GM18517 (cell line): ENCODE measurements at regions not wholly inside any gene's neighbourhood (a gene's known extent, or its start where the extent isn't known, plus 50 kb on each side); places are given as distances from the start of the nearest gene placed in this dataset.

ENCODE experiments used
- ATAC-seq: cut with Tn5 transposase; IDR thresholded peaks from one replicate; pipeline ENCODE4 v1.9.1; 2021; ENCODE audit warnings: mild to moderate bottlenecking, moderate library complexity; ENCODE audit not compliant: unreplicated experiment

DNA sequence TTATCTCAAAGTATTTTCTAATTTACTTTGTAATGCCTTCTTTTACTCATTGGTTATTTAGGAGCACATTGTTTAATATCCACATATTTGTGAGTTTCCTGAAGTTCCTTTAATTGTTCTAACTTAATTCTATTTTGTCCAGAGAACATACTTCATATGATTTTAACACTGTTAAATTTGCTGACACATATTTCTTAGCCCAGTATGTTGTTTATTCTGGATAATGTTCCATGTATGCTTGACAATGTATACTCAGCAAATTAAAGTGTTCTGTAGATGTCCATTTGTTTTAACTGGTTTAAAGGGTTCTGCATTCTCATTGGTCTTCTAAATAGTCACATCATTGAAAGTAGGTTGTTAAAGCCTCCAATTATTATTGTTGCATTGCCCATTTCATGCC lies 643.7 kb upstream of the NR5A2 start:
- ATAC-seq: no peak

- no peak for ATAC-seq
Measured at GRCh38 chr1:199394856-199395255, 632.7 kb upstream of the NR5A2 start.

DNA sequence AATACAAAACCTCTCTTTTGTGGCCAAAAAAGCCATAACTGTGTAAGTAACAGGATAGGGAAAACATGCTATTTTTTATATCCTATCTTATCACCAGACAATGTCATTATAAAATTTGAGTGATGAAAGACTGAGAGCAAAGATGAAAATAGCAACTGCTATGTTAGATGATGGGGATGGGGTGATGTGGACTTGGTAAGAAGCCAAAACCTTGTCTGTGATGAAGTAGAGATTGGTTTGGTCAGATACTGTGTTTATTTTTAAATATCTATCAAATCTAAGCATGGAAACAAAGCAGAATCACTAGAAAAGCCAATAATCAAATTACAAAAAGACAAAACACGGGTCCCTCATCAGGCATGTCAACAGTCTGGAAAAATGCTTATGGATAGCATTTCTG lies 631.1 kb upstream of the NR5A2 start:
- ATAC-seq: no peak

- peak; percentile 76 for ATAC-seq
Measured at GRCh38 chr1:199399996-199400724, 627.4 kb upstream of the NR5A2 start.

DNA sequence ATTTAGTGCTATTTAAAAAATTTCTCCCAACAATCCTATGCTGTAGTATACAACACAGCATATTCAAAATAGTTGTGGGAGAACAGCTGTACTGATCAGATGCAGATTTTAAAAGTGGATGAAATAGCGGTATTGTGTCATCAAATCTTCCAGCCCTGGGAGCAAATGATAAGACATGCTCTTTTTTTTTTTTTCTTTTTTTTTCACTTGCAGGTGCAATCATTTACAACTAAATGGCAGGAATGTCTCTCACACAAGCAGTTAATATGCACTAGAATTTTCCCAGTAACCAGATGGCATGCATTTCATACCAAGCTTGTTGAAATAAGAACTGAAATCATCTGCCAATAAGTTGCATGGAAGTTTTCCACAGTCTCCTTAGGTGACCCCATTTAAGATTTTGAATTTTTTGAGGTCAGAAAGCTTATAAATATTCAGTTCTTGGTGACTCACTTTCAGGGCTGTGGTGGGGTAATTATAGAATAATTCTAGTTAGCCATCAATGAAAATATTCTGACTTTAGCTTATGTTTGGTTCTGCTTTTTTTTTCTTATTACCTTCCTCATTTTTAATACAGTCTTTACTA lies 623.9 kb upstream of the NR5A2 start:
- no peak for ATAC-seq

GRCh38 chr1:199404191-199404590 lies 623.3 kb upstream of the NR5A2 start:
- no peak for ATAC-seq

- ATAC-seq: no peak
Measured at GRCh38 chr1:199404976-199405375, 622.5 kb upstream of the NR5A2 start.

DNA sequence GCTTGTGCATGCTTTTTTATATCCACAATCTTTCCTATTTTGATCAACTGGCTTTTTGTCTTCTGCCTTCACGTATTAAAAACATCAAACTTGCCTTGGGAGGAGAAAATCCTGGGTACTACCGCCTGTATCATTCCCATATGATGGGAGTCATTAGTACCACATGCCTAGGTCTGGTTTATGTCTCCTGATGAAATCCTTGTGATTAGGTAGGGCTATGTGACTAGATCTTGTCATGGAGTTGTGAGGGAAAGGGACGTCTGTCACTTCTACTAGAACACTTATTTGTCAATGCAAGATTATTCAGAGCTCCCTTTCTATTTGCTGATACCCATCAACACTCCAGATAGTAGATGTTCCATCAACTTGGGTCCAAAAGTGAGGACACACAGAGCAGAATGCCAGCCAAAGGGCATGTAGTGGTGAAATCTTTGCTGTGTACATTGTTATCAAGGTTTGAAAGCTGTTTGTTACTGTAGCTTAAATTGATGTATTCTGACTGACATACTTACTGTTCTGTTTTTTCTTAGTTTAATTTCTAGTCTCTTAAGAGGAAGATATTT lies 621.8 kb upstream of the NR5A2 start:
- ATAC-seq: no peak

DNA sequence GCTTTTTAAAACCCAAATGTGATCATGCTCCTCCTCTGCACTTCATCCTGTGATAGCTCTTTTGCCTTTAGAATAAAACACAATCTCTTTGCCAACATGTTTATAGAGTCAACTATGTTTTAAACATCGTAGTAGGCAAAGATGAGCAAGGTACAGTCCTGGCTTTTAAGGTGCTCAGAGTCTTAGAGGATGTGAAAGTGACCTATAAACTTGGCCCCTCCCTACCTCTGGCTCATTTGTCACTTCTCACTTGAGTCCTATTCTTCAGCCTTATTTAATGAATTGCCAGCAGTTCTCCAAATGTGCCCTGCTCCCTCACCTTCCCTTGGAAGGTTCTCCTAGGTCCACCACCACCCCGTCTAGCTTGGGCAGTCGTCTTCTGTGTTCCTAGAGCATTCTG lies 617.0 kb upstream of the NR5A2 start:
- no peak for ATAC-seq

DNA sequence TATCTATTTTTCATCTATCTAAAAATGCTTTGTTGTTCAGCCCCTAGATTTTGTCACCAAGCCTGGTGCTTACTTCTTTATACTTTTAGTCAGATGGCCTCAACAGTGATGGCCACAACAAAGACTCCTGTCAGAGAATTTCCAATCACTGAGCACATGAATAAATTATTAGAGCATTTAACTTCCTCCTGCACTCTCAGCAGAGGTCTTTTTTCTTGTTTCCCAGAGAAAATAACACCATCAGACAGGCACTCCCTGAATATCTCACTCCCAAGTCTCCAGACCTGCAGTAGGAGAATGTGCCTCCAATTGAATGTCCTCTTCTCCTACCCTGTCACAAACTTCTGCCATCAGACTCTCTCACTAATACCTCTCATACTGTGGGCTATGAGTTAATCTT lies 616.0 kb upstream of the NR5A2 start:
- ATAC-seq: no peak

DNA sequence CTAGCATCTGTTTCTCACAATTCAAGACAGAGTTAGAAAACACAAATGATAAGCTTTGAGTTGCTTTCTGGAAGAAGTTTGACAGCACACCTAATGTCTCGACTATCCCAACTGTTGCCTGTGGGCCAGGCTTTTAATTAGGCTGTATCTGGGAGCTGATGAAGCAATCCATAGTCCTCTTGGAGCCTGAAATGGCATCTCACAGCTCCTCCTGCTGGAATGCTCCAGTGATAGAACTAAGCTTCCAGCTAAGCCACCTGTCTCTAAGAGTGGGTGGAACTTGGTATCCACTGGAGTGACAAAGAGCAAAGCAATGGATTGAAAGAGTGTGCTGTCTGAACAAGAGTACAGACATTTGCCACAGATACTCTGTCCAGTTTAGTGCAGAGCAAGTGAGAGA lies 605.3 kb upstream of the NR5A2 start:
- ATAC-seq: no peak

- no peak for ATAC-seq
Measured at GRCh38 chr1:199447906-199448305, 579.6 kb upstream of the NR5A2 start.

DNA sequence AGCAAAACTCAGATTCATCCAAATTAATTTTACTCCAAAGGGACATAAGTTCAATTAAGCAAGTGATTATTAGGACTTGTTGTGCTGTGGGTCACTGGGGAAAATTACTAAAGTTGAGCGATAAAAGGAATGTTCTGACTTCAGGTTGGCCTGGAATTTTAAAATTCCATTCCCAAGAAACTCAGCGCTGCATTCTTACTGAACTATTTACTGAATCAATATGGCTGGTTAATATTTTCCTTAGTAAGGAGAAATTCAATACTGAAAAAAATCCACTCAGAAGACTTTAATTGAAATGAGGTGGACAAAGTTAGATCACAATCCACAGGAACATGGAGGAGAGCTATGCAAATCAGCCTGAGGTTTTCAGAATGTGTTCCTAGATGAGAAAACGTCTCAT lies 578.9 kb upstream of the NR5A2 start:
- ATAC-seq: no peak

GRCh38 chr1:199449221-199449620 lies 578.3 kb upstream of the NR5A2 start:
- ATAC-seq: no peak

GRCh38 chr1:199449681-199450080 lies 577.8 kb upstream of the NR5A2 start:
- ATAC-seq: no peak

DNA sequence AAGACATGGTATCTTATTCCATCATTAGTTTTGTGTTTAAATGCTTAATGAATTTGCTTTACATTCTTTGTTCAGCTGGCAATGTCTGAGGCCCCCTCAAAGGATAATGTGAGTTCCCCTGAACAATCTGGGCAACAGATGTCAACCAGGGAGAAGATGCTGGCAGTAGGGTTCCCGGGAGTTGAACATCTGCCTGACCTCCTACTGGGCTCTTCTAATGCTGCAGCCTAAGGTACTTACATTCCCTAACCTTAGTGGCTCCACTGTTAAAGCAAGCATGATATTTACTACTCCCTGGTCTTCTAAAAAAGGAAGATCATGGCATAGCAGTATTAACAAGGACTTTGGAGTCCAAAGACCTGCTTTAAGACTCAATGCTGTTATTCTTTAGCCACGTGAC lies 574.9 kb upstream of the NR5A2 start:
- ATAC-seq: no peak

DNA sequence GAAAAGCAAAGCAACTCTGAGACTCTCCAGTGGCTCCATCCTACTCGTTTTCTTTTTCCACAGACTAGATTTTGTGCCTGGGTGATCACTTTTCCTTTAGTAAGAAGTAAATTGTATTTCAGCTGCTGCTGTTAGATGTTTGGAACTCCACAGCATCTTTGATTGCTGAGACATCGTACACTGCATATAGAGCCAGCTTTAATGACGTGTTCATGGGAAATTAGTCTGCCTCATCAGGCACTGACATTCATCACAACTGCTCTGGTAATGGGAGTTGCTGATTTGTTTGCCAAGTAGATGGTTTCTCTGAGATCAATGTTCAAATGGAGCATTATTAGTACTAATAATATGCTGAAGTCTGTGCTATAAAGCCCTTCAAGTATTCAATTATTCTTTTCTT lies 573.8 kb upstream of the NR5A2 start:
- no peak for ATAC-seq

- ATAC-seq: no peak
Measured at GRCh38 chr1:199460933-199461332, 566.6 kb upstream of the NR5A2 start.

GRCh38 chr1:199463521-199464127 lies 563.9 kb upstream of the NR5A2 start:
- no peak for ATAC-seq

GRCh38 chr1:199466961-199467360 lies 560.5 kb upstream of the NR5A2 start:
- ATAC-seq: no peak

DNA sequence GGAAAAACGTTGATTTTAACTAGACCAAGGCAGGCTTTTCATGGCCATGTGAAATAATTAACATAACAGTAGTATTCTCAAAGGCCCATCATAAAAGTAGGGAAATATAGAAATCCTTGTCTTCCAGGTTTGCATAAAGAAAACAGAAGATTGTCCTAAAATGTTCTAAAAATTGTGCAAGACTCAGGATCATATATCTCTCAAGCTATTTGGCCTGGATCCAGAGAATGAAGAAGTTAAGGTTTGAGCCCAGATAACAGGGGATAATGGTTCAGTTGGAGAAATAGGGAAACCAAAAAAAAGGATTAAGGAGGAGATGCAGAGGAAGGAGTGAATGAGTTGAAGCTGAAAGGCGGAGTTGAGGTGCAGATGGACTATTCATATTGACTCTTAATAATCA lies 555.5 kb upstream of the NR5A2 start:
- ATAC-seq: no peak

DNA sequence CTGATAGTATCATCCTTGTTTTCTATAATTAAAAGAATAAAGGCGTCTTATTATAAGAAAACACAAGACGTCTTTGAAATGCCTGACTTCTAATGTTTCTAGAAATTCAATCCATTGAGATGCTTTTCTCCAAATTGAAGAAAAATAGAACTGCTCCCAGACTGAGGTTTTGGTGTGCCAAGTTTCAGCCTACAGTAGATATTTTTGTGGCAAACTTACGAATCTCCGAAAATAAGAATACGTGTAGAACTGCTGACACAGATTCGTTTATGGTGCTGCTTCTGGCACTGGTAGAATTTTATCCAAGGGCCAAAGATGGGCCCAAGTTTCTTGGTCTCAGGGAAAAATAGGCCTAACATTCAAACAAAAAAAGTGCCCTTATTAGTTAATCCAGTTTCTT lies 554.5 kb upstream of the NR5A2 start:
- ATAC-seq: no peak
